ENCODE measurements at regions not wholly inside any gene's neighbourhood (a gene's known extent, or its start where the extent isn't known, plus 50 kb on each side); places are given as distances from the start of the nearest gene placed in this dataset.

- no peak for TF ChIP-seq HDAC2 (IDR thresholded peaks at IDR 0.05; ENCODE audit: borderline replicate concordance in 1 of 2, low read depth in 2 of 2, low read length in 2 of 2)
- TF ChIP-seq SIRT6 (IDR thresholded peaks at IDR 0.05; ENCODE audit: low read length) = no peak
- TF ChIP-seq SP4 (IDR thresholded peaks at IDR 0.05; ENCODE audit: low read length) = no peak
- no peak for TF ChIP-seq CHD1 (IDR thresholded peaks at IDR 0.05; ENCODE audit: low read depth, low read length)
- no peak for TF ChIP-seq RBBP5 (IDR thresholded peaks at IDR 0.05; ENCODE audit: borderline replicate concordance, low read depth, low read length)
- no peak for TF ChIP-seq ATF2 (IDR thresholded peaks at IDR 0.05; ENCODE audit: low read length)
- TF ChIP-seq SIN3A (conservative IDR thresholded peaks at IDR 0.05 in 1 of 2, IDR thresholded peaks at IDR 0.05 in 1 of 2; ENCODE audit: low read depth in 1 of 2, low read length in 2 of 2) = no peak
- no peak for TF ChIP-seq KDM5A (IDR thresholded peaks at IDR 0.05; ENCODE audit: low read length)
- no peak for TF ChIP-seq FOSL1 (IDR thresholded peaks at IDR 0.05; ENCODE audit: insufficient read depth, low read depth, low read length)
- no peak for TF ChIP-seq NRF1 (IDR thresholded peaks at IDR 0.05; ENCODE audit: low read depth, low read length)
- no peak for TF ChIP-seq YY1 (IDR thresholded peaks at IDR 0.05; ENCODE audit: low read depth, low read length)
- TF ChIP-seq BRCA1 (IDR thresholded peaks at IDR 0.05; ENCODE audit: low read depth, low read length) = no peak
- TF ChIP-seq SAP30 (IDR thresholded peaks at IDR 0.05; ENCODE audit: insufficient read depth, insufficient replicate concordance, low read length) = no peak
- no peak for TF ChIP-seq POLR2A (IDR thresholded peaks at IDR 0.05; ENCODE audit: control extremely low read depth in 1 of 2, low read depth in 2 of 2, low read length in 2 of 2)
- H3K27me3 ChIP-seq (replicated peaks in 1 of 4; ENCODE audit: control insufficient read depth in 3 of 4, extremely low read depth in 1 of 4, insufficient read depth in 3 of 4, low read length in 3 of 4) = no peaks in the 10 kb centered on the region
- peaks cover 0 to 5% (median 3%) of the 10 kb centered on the region in 4 experiments; a peak in 3 of 7 replicates for H3K4me1 ChIP-seq (replicated peaks in 1 of 4; ENCODE audit: control insufficient read depth in 3 of 4, insufficient read depth in 4 of 4, low read length in 3 of 4)
- H2BK12ac ChIP-seq (ENCODE audit: low read depth, low read length) = peak overlapping the region; percentile 81
- no peak overlapping the region for H2BK120ac ChIP-seq (replicated peaks; ENCODE audit: low read depth, low read length)
- H3K14ac ChIP-seq (ENCODE audit: insufficient read length) = no peak overlapping the region
- H3K79me2 ChIP-seq (ENCODE audit: control insufficient read depth in 1 of 2, insufficient read depth in 2 of 2, low read length in 2 of 2) = no peaks in the 10 kb centered on the region
- H3K23me2 ChIP-seq (ENCODE audit: low read depth, low read length) = peaks cover under 1% of the 10 kb centered on the region; the same call in 1 of the 2 replicates
- no peak overlapping the region for H3K23ac ChIP-seq (ENCODE audit: insufficient read length)
- ChIA-PET CTCF (ENCODE audit: partially characterized antibody) (no interaction called here), POLR2A (ENCODE audit: partially characterized antibody) (no interaction called here)
- no peak overlapping the region for H4K5ac ChIP-seq (ENCODE audit: insufficient read length, low read depth, low read length)
- no peak overlapping the region for H2AK5ac ChIP-seq (ENCODE audit: low read depth, low read length)
- H3K36me3 ChIP-seq (ENCODE audit: control insufficient read depth in 2 of 4, insufficient read depth in 4 of 4, low read length in 3 of 4) = no peaks in the 10 kb centered on the region
- no peak overlapping the region for H4K91ac ChIP-seq (replicated peaks; ENCODE audit: insufficient read length, low read length)
- no peaks in the 10 kb centered on the region for H3K9me3 ChIP-seq (ENCODE audit: insufficient read depth in 2 of 2, low read depth in 1 of 2, low read length in 1 of 2)
- no peak overlapping the region for H3K9ac ChIP-seq (replicated peaks in 1 of 4; ENCODE audit: extremely low read depth in 1 of 4, low read depth in 3 of 4, low read length in 3 of 4)
- H2BK15ac ChIP-seq (ENCODE audit: low read length) = no peak overlapping the region
- peak overlapping the region; percentile 95; the same call in 1 of the 2 replicates for H2AFZ ChIP-seq (ENCODE audit: low read length)
- no peaks in the 10 kb centered on the region for H3K79me1 ChIP-seq (ENCODE audit: low read depth, low read length)
- no peak overlapping the region for H2BK20ac ChIP-seq (ENCODE audit: low read length)
- no peak overlapping the region for H2BK5ac ChIP-seq (ENCODE audit: low read depth, low read length)
- no peak overlapping the region for H3K4ac ChIP-seq (replicated peaks; ENCODE audit: insufficient read length, low read depth, low read length)
- DNase-seq (ENCODE audit: low read depth in 1 of 2, low spot score in 2 of 2) = no peak
- no peak overlapping the region for H3K27ac ChIP-seq (ENCODE audit: low read depth, low read length)
- no peak overlapping the region for H3K4me2 ChIP-seq (ENCODE audit: insufficient read depth in 1 of 2, low read depth in 2 of 2, low read length in 2 of 2)
- no peak overlapping the region for H3K56ac ChIP-seq (replicated peaks; ENCODE audit: insufficient read length, low read depth, low read length)
- H3K4me3 ChIP-seq (ENCODE audit: extremely low read depth in 1 of 4, insufficient read depth in 2 of 4, low read depth in 3 of 4, low read length in 4 of 4) = no peak overlapping the region
- FAIRE-seq = no peak
- WGBS, 2 experiments (ENCODE audit: extremely low coverage in 1 of 2, insufficient coverage in 1 of 2, insufficient read length in 1 of 2, insufficient replicate concordance in 2 of 2, low coverage in 1 of 2, low lambda C conversion rate in 2 of 2, missing lambda C conversion rate in 1 of 2) = 85% methylated on average over 1 of the region's 1 CpG; no CpG with 5 or more reads in 1 of the 2 experiments
- no peak overlapping the region for H3K18ac ChIP-seq (ENCODE audit: extremely low read depth, low read length)
- H4K20me1 ChIP-seq (replicated peaks in 1 of 2; ENCODE audit: control insufficient read depth in 1 of 2, insufficient read depth in 2 of 2, low read length in 2 of 2) = no peaks in the 10 kb centered on the region
- no peak overlapping the region for H4K8ac ChIP-seq (ENCODE audit: extremely low read depth, insufficient read depth, low read length)
Measured at GRCh38 chr4:148845609-148846008, 403.4 kb upstream of the NR3C2 start.

Measured in H1 (cell line).